ENCODE measurements at regions not wholly inside any gene's neighbourhood (a gene's known extent, or its start where the extent isn't known, plus 50 kb on each side); places are given as distances from the start of the nearest gene placed in this dataset.
"Not testable (repeated sequence)": the region's sequence is repeated elsewhere in the genome, so short reads cannot be mapped to it uniquely, and the experiment has no call there.

DNA sequence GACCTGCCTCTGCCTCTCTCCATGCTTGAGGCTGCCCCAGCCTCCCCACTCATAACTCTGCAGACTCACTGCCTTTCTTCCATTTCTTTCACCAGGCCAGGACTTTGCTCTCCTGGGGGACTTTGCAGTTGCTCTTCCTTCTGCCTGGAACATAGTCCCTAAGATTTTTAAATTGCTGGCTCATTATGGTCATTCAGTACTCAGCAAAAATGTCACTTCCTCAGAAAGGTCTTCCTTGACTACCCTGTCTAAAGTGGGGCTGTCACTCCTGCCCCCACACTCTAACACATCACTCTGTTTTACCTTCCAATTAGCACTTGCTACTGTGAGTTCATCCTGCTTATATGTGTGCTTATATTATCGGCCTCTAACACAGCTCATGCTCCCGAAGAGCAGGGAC, 618.2 kb downstream of the UQCRFS1 start:
- no peak overlapping the region for H3K4me3 Mint-ChIP-seq
- Histone ChIP-seq H4K5ac (ENCODE audit: insufficient read length, low read depth, low read length) (no peak overlapping the region), H3K79me2 (ENCODE audit: insufficient read depth, low read length) (no peaks in the 10 kb centered on the region), H3K4me2 (ENCODE audit: insufficient read depth, insufficient read length, low read length) (no peak overlapping the region), H3K56ac (ENCODE audit: insufficient read length, low read depth, low read length) (no peak overlapping the region), H3K23me2 (ENCODE audit: insufficient read length, low read depth, low read length, poor library complexity, severe bottlenecking) (no peaks in the 10 kb centered on the region), H4K91ac (ENCODE audit: insufficient read length, low read depth, low read length) (no peak overlapping the region), H3K18ac (ENCODE audit: insufficient read length, low read depth, low read length) (no peak overlapping the region), H3K14ac (ENCODE audit: insufficient read depth, low read length) (no peak overlapping the region), H3K27me3 (ENCODE audit: insufficient read depth, low read length) (no peaks in the 10 kb centered on the region), H3K4ac (ENCODE audit: low read depth, low read length) (no peak overlapping the region), H2BK120ac (ENCODE audit: low read depth, low read length, poor library complexity, severe bottlenecking) (no peak overlapping the region), H3T11ph (ENCODE audit: low read length) (no peak overlapping the region), H3K4me1 (ENCODE audit: insufficient read depth, low read length) (no peaks in the 10 kb centered on the region), H2BK15ac (ENCODE audit: low read depth, low read length) (no peak overlapping the region), H4K20me1 (ENCODE audit: control insufficient read depth, insufficient read depth, insufficient read length) (no peaks in the 10 kb centered on the region), H2AFZ (ENCODE audit: low read length) (no peak overlapping the region), H2AK5ac (ENCODE audit: insufficient read length, low read length) (no peak overlapping the region), H3K79me1 (ENCODE audit: insufficient read depth, low read depth, low read length, poor library complexity, severe bottlenecking) (no peaks in the 10 kb centered on the region), H3K9ac (ENCODE audit: extremely low read depth, insufficient read length, low read length) (no peak overlapping the region), H3K23ac (ENCODE audit: insufficient read length, low read depth, low read length) (no peak overlapping the region), H2BK20ac (ENCODE audit: low read depth, low read length, poor library complexity, severe bottlenecking) (no peak overlapping the region), H4K8ac (replicated peaks; ENCODE audit: insufficient read length, low read depth, low read length) (no peak overlapping the region), H2BK5ac (ENCODE audit: insufficient read length, low read length) (no peak overlapping the region), H3K27ac (ENCODE audit: insufficient read length, low read depth, low read length) (no peak overlapping the region), H2BK12ac (ENCODE audit: insufficient read length, low read depth, low read length) (no peak overlapping the region), H3K9me3 (ENCODE audit: control insufficient read depth, low read depth, low read length) (no peaks in the 10 kb centered on the region)
- H3K36me3 Mint-ChIP-seq (ENCODE audit: insufficient read depth in 1 of 3, low read depth in 3 of 3): 0 out of 7 replicates have a peak, but pooled peaks cover 0 to 2% (median 0%) of the 10 kb centered on the region in 3 experiments
- no peak overlapping the region for H3K27ac Mint-ChIP-seq
- WGBS (ENCODE audit: extremely low coverage, insufficient read length, low lambda C conversion rate): no CpG with 5 or more reads among the region's 2 CpGs
- no peaks in the 10 kb centered on the region for H3K27me3 Mint-ChIP-seq (ENCODE audit: low read depth)
- peaks cover 16 to 17% of the 10 kb centered on the region in 2 experiments for H3K4me1 Mint-ChIP-seq
- DNase-seq: no peak
- TF ChIP-seq, protein P1, sequence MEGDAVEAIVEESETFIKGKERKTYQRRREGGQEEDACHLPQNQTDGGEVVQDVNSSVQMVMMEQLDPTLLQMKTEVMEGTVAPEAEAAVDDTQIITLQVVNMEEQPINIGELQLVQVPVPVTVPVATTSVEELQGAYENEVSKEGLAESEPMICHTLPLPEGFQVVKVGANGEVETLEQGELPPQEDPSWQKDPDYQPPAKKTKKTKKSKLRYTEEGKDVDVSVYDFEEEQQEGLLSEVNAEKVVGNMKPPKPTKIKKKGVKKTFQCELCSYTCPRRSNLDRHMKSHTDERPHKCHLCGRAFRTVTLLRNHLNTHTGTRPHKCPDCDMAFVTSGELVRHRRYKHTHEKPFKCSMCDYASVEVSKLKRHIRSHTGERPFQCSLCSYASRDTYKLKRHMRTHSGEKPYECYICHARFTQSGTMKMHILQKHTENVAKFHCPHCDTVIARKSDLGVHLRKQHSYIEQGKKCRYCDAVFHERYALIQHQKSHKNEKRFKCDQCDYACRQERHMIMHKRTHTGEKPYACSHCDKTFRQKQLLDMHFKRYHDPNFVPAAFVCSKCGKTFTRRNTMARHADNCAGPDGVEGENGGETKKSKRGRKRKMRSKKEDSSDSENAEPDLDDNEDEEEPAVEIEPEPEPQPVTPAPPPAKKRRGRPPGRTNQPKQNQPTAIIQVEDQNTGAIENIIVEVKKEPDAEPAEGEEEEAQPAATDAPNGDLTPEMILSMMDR (conservative IDR thresholded peaks at IDR 0.05): no peak
- H3K9me3 Mint-ChIP-seq: no peaks in the 10 kb centered on the region

DNA sequence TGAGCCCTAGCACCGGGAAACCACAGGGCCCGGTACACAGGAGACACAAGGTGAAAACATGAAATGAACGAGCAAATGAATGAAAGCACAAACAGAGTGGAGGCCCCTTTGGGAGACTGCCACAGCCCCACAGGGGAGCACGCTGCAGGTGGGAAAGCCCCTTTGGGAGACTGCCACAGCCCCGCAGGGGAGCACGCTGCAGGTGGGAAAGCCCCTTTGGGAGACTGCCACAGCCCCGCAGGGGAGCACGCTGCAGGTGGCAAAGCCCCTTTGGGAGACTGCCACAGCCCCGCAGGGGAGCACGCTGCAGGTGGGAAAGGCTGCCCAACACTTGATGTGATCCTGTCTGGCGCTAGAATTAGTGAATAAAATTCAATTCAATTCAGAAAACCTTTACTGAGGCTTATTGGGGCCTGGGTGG, 623.0 kb downstream of the UQCRFS1 start:
- not testable (repeated sequence) for H3K27ac Mint-ChIP-seq; H3K9me3 Mint-ChIP-seq; H3K23me2 ChIP-seq (ENCODE audit: insufficient read length, low read depth, low read length, poor library complexity, severe bottlenecking); H2BK12ac ChIP-seq (ENCODE audit: insufficient read length, low read depth, low read length); H2BK5ac ChIP-seq (ENCODE audit: insufficient read length, low read length); H3K27me3 ChIP-seq (ENCODE audit: insufficient read depth, low read length); H2AFZ ChIP-seq (ENCODE audit: low read length); H4K91ac ChIP-seq (ENCODE audit: insufficient read length, low read depth, low read length); H3K9ac ChIP-seq (ENCODE audit: extremely low read depth, insufficient read length, low read length); H4K20me1 ChIP-seq (ENCODE audit: control insufficient read depth, insufficient read depth, insufficient read length); H3K4me1 ChIP-seq (ENCODE audit: insufficient read depth, low read length); H3K79me1 ChIP-seq (ENCODE audit: insufficient read depth, low read depth, low read length, poor library complexity, severe bottlenecking); H3K36me3 Mint-ChIP-seq (ENCODE audit: insufficient read depth in 1 of 3, low read depth in 3 of 3); H3K18ac ChIP-seq (ENCODE audit: insufficient read length, low read depth, low read length); H3K9me3 ChIP-seq (ENCODE audit: control insufficient read depth, low read depth, low read length); H3K27me3 Mint-ChIP-seq (ENCODE audit: low read depth); H3K4ac ChIP-seq (ENCODE audit: low read depth, low read length); H3K4me3 Mint-ChIP-seq; H3K23ac ChIP-seq (ENCODE audit: insufficient read length, low read depth, low read length); H4K5ac ChIP-seq (ENCODE audit: insufficient read length, low read depth, low read length); H2AK5ac ChIP-seq (ENCODE audit: insufficient read length, low read length); H3K79me2 ChIP-seq (ENCODE audit: insufficient read depth, low read length); H3T11ph ChIP-seq (ENCODE audit: low read length); H4K8ac ChIP-seq (replicated peaks; ENCODE audit: insufficient read length, low read depth, low read length); H3K56ac ChIP-seq (ENCODE audit: insufficient read length, low read depth, low read length); H2BK15ac ChIP-seq (ENCODE audit: low read depth, low read length); DNase-seq; H3K27ac ChIP-seq (ENCODE audit: insufficient read length, low read depth, low read length); H3K4me2 ChIP-seq (ENCODE audit: insufficient read depth, insufficient read length, low read length); H2BK120ac ChIP-seq (ENCODE audit: low read depth, low read length, poor library complexity, severe bottlenecking); H2BK20ac ChIP-seq (ENCODE audit: low read depth, low read length, poor library complexity, severe bottlenecking); H3K14ac ChIP-seq (ENCODE audit: insufficient read depth, low read length)
- no CpG with 5 or more reads among the region's 11 CpGs for WGBS (ENCODE audit: extremely low coverage, insufficient read length, low lambda C conversion rate)
- H3K4me1 Mint-ChIP-seq: peaks cover 16 to 19% of the 10 kb centered on the region in 2 experiments
